LNCaP clone FGC (cell line): ENCODE measurements at regions not wholly inside any gene's neighbourhood (a gene's known extent, or its start where the extent isn't known, plus 50 kb on each side); places are given as distances from the start of the nearest gene placed in this dataset.
"Not testable (repeated sequence)": the region's sequence is repeated elsewhere in the genome, so short reads cannot be mapped to it uniquely, and the experiment has no call there.

Experiments used
- DNase-seq: peaks from one replicate; pipeline ENCODE4 v3.0.0-alpha.2; 2011; ENCODE audit warnings: low read depth
- H3K4me3 ChIP-seq: 2 replicates; pipeline ENCODE4 v1.5.1; 2011; ENCODE audit warnings: mild to moderate bottlenecking, low read depth, low read length, control low read depth
- TF ChIP-seq, protein P1 (sequence below): IDR thresholded peaks from 2 replicates; pipeline ENCODE4 v1.5.1; 2012; ENCODE audit warnings: mild to moderate bottlenecking; ENCODE audit not compliant: control insufficient read depth, insufficient read depth; ENCODE audit errors: extremely low read depth

DNA sequence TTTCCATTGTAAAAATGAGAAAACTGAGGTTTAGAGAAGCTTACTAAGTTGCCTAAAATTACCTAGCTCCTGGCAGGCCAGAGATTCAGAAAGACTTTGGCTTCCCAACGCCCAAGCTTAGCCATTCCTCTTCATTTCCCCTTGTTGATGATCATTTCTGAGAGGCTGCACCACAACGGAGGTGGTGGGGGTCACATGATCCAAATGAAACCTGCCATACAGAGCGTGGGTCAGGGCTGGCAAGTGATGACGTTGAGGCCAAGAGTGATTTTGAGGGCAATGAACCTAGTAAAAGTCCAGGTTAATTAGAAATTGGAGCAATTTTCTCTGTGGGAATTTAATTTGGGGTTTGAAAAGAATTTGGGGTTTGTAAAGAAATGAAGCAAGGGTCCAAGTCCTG is 109.9 kb downstream of the TMEM182 start:
- TF ChIP-seq, protein P1, sequence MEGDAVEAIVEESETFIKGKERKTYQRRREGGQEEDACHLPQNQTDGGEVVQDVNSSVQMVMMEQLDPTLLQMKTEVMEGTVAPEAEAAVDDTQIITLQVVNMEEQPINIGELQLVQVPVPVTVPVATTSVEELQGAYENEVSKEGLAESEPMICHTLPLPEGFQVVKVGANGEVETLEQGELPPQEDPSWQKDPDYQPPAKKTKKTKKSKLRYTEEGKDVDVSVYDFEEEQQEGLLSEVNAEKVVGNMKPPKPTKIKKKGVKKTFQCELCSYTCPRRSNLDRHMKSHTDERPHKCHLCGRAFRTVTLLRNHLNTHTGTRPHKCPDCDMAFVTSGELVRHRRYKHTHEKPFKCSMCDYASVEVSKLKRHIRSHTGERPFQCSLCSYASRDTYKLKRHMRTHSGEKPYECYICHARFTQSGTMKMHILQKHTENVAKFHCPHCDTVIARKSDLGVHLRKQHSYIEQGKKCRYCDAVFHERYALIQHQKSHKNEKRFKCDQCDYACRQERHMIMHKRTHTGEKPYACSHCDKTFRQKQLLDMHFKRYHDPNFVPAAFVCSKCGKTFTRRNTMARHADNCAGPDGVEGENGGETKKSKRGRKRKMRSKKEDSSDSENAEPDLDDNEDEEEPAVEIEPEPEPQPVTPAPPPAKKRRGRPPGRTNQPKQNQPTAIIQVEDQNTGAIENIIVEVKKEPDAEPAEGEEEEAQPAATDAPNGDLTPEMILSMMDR: no peak
- DNase-seq: no peak
- H3K4me3 ChIP-seq: no peak overlapping the region

DNA sequence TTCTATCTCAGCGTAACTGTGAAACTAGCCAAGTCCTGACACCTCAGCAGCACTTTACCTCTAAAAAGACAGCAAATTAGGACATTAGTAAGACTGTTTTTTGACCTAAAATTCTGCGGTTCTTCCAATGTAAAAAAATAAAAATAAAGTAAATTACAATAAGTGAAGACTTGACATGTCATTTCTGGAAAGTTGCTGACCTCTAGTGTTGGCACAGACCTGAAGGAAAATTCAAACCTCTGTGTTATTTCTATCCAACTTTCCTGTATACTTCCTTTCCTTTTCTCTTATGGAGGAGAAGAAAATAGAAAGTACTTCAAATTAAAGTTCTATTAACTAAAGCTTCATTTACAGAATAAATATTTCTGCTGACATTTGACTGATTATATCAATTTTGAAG is 110.6 kb downstream of the TMEM182 start:
- H3K4me3 ChIP-seq: no peak overlapping the region
- TF ChIP-seq, protein P1: peak; percentile 39
- no peak for DNase-seq

DNA sequence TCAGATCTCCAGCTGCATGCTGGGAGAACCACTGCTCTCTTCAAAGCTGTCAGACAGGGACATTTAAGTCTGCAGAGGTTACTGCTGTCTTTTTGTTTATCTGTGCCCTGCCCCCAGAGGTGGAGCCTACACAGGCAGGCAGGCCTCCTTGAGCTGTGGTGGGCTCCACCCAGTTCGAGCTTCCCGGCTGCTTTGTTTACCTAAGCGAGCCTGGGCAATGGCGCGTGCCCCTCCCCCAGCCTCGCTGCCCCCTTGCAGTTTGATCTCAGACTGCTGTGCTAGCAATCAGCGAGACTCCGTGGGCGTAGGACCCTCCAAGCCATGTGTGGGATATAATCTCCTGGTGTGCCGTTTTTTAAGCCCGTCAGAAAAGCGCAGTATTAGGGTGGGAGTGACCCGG is 117.7 kb downstream of the TMEM182 start:
- H3K4me3 ChIP-seq, DNase-seq: not testable (repeated sequence)

DNA sequence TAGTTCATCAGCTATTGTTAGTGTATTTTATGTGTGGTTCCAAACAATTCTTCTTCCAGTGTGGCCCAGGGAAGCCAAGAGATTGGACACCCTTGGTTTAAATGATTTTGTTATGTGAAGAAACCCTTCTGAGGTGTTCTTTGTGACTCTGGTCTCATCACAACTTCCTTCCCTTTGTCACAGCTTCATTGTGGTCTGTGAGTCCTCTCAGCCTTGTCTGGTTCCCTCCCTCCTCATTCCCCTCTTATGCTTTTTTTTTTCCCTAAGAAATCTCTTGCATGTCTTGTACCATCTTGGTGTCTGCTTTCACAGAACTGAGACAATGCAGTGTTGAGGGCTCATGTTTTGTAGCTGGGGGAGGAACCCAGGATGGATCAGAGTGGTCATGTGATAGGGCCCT is 118.9 kb downstream of the TMEM182 start:
- TF ChIP-seq, protein P1: no peak
- no peak overlapping the region for H3K4me3 ChIP-seq
- DNase-seq: no peak

DNA sequence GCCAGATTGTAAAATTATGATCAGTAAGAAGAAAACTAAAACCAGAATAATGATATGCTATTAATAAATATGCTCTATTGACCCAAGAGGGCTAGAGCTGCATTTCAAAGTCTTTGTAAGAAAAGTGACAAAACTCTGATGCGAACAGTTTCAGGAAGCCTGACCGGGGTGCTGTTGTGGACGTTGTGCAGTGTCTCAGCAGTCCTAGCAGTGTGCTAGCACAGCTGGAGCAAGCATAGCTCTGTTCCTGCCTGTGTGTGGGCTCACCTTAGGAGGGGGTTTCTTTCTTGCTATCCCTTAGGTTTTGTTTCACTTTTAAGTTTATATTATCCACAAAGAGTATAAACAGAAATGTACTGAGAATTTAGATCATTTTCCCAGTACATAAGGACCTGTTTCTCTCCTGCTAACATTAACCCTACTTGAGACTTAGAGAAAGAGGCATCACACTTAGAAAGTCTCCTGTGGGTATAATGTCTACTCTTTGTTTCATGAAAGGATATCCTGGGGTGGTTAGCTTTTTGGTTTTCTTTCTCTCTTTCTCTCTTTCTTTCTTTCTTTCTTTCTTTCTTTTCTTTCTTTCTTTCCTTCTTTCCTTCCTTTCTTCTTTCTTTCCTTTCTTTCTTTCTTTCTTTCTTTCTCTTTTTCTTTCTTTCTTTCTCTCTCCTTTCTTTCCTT is 124.5 kb downstream of the TMEM182 start:
- TF ChIP-seq, protein P1: no peak
- H3K4me3 ChIP-seq: no peak overlapping the region
- no peak for DNase-seq

DNA sequence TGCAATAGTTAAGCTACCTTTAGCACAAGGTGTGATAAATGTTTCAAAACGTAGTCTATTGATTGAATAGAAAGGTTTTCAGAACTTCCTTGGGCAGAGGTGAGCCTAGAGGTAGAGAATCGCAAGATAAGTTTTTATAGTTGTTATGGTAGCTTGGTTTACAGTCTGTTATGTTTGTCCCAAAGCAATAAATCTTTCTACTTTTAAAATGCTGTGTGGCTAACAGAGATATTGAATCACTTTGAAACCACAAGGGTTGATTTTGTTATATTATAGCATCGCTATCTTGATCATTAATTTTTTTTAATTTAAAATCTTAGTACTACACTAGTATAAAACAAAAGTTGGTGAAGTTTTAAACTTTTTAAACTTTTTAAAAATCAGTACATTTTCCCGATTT is 126.7 kb downstream of the TMEM182 start:
- no peak overlapping the region for H3K4me3 ChIP-seq
- TF ChIP-seq, protein P1: no peak
- no peak for DNase-seq

DNA sequence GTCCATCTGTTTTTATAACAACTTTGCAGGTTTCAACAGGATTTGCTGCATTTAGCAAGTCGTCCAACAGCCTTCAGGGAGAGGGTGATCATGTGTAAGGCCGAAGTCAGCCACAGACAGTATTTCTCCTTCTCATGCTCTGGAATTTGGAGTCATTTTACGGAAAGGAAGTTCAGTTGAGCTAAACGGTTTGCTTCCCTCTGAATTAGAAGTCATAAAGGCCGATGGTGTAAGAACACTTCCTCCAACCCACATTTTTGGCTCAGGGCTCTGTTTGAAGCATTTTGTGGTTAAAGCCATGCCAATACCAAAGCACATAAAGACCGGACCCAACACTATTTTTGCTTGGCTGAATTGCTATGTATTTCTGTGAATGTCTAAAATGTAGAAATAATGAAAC is 129.5 kb downstream of the TMEM182 start:
- no peak for DNase-seq
- TF ChIP-seq, protein P1: no peak
- H3K4me3 ChIP-seq: no peak overlapping the region
